Trophoblast cell (in vitro differentiated cells and primary cell): ENCODE measurements at regions not wholly inside any gene's neighbourhood (a gene's known extent, or its start where the extent isn't known, plus 50 kb on each side); places are given as distances from the start of the nearest gene placed in this dataset.

Experiments
- DNase-seq, 2 donors: peaks; one replicate each; pipeline ENCODE4 v3.0.0-alpha.2; 2016
- H2AFZ ChIP-seq: 2 replicates; pipeline ENCODE4 v1.6.1; 2013; ENCODE audit warnings: low read length, moderate library complexity, mild to moderate bottlenecking; ENCODE audit not compliant: insufficient read depth, poor library complexity
- H2AK5ac ChIP-seq: 2 replicates; pipeline ENCODE4 v1.6.1; 2013; ENCODE audit warnings: mild to moderate bottlenecking, low read length
- H2BK120ac ChIP-seq: 2 replicates; pipeline ENCODE4 v1.6.1; 2013; ENCODE audit warnings: low read length, mild to moderate bottlenecking, moderate library complexity; ENCODE audit not compliant: insufficient read depth, poor library complexity
- H2BK12ac ChIP-seq: 2 replicates; pipeline ENCODE4 v1.6.1; 2013; ENCODE audit warnings: mild to moderate bottlenecking, low read length, moderate library complexity
- H2BK5ac ChIP-seq: 2 replicates; pipeline ENCODE4 v1.6.1; 2013; ENCODE audit warnings: low read length, low read depth, moderate library complexity, mild to moderate bottlenecking; ENCODE audit not compliant: poor library complexity
- H3K14ac ChIP-seq: 2 replicates; pipeline ENCODE4 v1.6.1; 2013; ENCODE audit warnings: mild to moderate bottlenecking, low read length
- H3K18ac ChIP-seq: 2 replicates; pipeline ENCODE4 v1.6.1; 2013; ENCODE audit warnings: mild to moderate bottlenecking, low read length
- H3K23ac ChIP-seq: 2 replicates; pipeline ENCODE4 v1.6.1; 2013; ENCODE audit warnings: low read length
- H3K27ac ChIP-seq: 2 replicates; pipeline ENCODE4 v1.5.1; 2013; ENCODE audit warnings: low read depth, mild to moderate bottlenecking, inconsistent platforms, low read length, moderate library complexity
- H3K27me3 ChIP-seq: 2 replicates; pipeline ENCODE4 v1.6.1; 2013; ENCODE audit warnings: inconsistent platforms, mild to moderate bottlenecking, low read length, moderate library complexity; ENCODE audit not compliant: insufficient read depth
- H3K36me3 ChIP-seq, 2 experiments: 1 replicate in 1 of 2; 2 replicates in 1 of 2; pipeline ENCODE4 v1.6.1; 2013; ENCODE audit warnings: low read length in 2 of 2, mild to moderate bottlenecking in 2 of 2, moderate library complexity in 1 of 2; ENCODE audit not compliant: insufficient read depth in 2 of 2, control insufficient read depth in 1 of 2
- H3K4ac ChIP-seq: 2 replicates; pipeline ENCODE4 v1.6.1; 2013; ENCODE audit warnings: low read depth, mild to moderate bottlenecking, low read length, moderate library complexity
- H3K4me1 ChIP-seq, 2 experiments: 1 replicate in 1 of 2; 2 replicates in 1 of 2; pipeline ENCODE4 v1.6.1; 2013; ENCODE audit warnings: low read length in 2 of 2, mild to moderate bottlenecking in 2 of 2, moderate library complexity in 1 of 2; ENCODE audit not compliant: insufficient read depth in 2 of 2, control insufficient read depth in 1 of 2
- H3K4me2 ChIP-seq: 2 replicates; pipeline ENCODE4 v1.6.1; 2013; ENCODE audit warnings: inconsistent platforms, mild to moderate bottlenecking, low read length, moderate library complexity
- H3K4me3 ChIP-seq: 2 replicates; pipeline ENCODE4 v1.5.1; 2013; ENCODE audit warnings: mild to moderate bottlenecking, low read depth, low read length, inconsistent platforms
- H3K79me1 ChIP-seq: one replicate; pipeline ENCODE4 v1.6.1; 2013; ENCODE audit warnings: low read length
- H3K79me2 ChIP-seq: 2 replicates; pipeline ENCODE4 v1.6.1; 2013; ENCODE audit warnings: low read length, mild to moderate bottlenecking; ENCODE audit not compliant: control insufficient read depth, insufficient read depth, poor library complexity
- H3K9ac ChIP-seq: 2 replicates; pipeline ENCODE4 v1.6.1; 2013; ENCODE audit warnings: mild to moderate bottlenecking, low read length
- H3K9me3 ChIP-seq: 2 replicates; pipeline ENCODE4 v1.6.1; 2013; ENCODE audit warnings: low read depth, mild to moderate bottlenecking, control low read depth, inconsistent platforms, low read length; ENCODE audit not compliant: insufficient read depth
- H4K12ac ChIP-seq: 2 replicates; pipeline ENCODE4 v1.6.1; 2013; ENCODE audit warnings: low read depth, mild to moderate bottlenecking, low read length, moderate library complexity
- H4K8ac ChIP-seq: 2 replicates; pipeline ENCODE4 v1.6.1; 2013; ENCODE audit warnings: low read depth, mild to moderate bottlenecking, low read length, moderate library complexity
- H4K91ac ChIP-seq: one replicate; pipeline ENCODE4 v1.6.1; 2013; ENCODE audit warnings: low read depth, mild to moderate bottlenecking, low read length, moderate library complexity
- WGBS: extraction: QIAGEN DNeasy Blood & Tissue Kit; methylation state at CpG from one replicate; pipeline ENCODE4 v1.1.7; 2013; ENCODE audit warnings: missing lambda C conversion rate; ENCODE audit not compliant: insufficient read length, insufficient coverage; ENCODE audit errors: extremely low coverage; 5-methylcytosine and 5-hydroxymethylcytosine counted together

GRCh38 chr7:42392826-42393225, 155.8 kb upstream of the GLI3 start:
- Histone ChIP-seq H3K18ac (no peak overlapping the region), H3K4ac (no peak overlapping the region), H3K4me3 (no peak overlapping the region), H3K79me1 (no peaks in the 10 kb centered on the region), H2BK12ac (no peak overlapping the region), H3K79me2 (no peaks in the 10 kb centered on the region), H2AFZ (no peak overlapping the region), H4K12ac (no peak overlapping the region), H2BK5ac (no peak overlapping the region), H3K4me2 (no peak overlapping the region), H3K4me1 (no peaks in the 10 kb centered on the region), H3K23ac (no peak overlapping the region), H4K8ac (no peak overlapping the region), H3K27me3 (no peaks in the 10 kb centered on the region), H3K27ac (no peak overlapping the region), H3K36me3 (no peaks in the 10 kb centered on the region), H3K14ac (no peak overlapping the region), H4K91ac (no peak overlapping the region), H2AK5ac (no peak overlapping the region), H3K9ac (no peak overlapping the region), H2BK120ac (no peak overlapping the region), H3K9me3 (no peaks in the 10 kb centered on the region)
- WGBS, result no CpG with 5 or more reads among the region's 3 CpGs
- peak in 1 of 2 donors; percentile 80 for DNase-seq

GRCh38 chr7:42389697-42390096, 152.7 kb upstream of the GLI3 start:
- Histone ChIP-seq H2BK120ac (no peak overlapping the region), H2BK12ac (no peak overlapping the region), H4K8ac (no peak overlapping the region), H3K36me3 (no peaks in the 10 kb centered on the region), H3K9me3 (no peaks in the 10 kb centered on the region), H3K23ac (no peak overlapping the region), H2BK5ac (no peak overlapping the region), H3K9ac (no peak overlapping the region), H2AK5ac (no peak overlapping the region), H3K27me3 (no peaks in the 10 kb centered on the region), H4K12ac (no peak overlapping the region), H3K4ac (no peak overlapping the region), H3K79me2 (no peaks in the 10 kb centered on the region), H3K14ac (no peak overlapping the region), H4K91ac (no peak overlapping the region), H3K4me3 (no peak overlapping the region), H3K4me1 (no peaks in the 10 kb centered on the region), H3K79me1 (no peaks in the 10 kb centered on the region), H3K4me2 (no peak overlapping the region), H3K18ac (no peak overlapping the region), H3K27ac (no peak overlapping the region), H2AFZ (no peak overlapping the region)
- no CpG with 5 or more reads among the region's 1 CpG for WGBS
- peak in 1 of 2 donors; percentile 8 for DNase-seq

- H3K4me3 ChIP-seq, result no peak overlapping the region
- no peak overlapping the region for H4K12ac ChIP-seq
- H3K14ac ChIP-seq, result no peak overlapping the region
- no peak for DNase-seq
- no peak overlapping the region for H2AFZ ChIP-seq
- no peak overlapping the region for H2BK12ac ChIP-seq
- no peak overlapping the region for H3K18ac ChIP-seq
- no peak overlapping the region for H4K8ac ChIP-seq
- H3K4ac ChIP-seq, result no peak overlapping the region
- no peak overlapping the region for H4K91ac ChIP-seq
- no peak overlapping the region for H3K27ac ChIP-seq
- no peak overlapping the region for H3K9ac ChIP-seq
- H3K27me3 ChIP-seq, result no peaks in the 10 kb centered on the region
- no peaks in the 10 kb centered on the region for H3K36me3 ChIP-seq
- no peak overlapping the region for H2BK5ac ChIP-seq
- H2AK5ac ChIP-seq, result no peak overlapping the region
- no peaks in the 10 kb centered on the region for H3K79me1 ChIP-seq
- H3K9me3 ChIP-seq, result no peaks in the 10 kb centered on the region
- H3K23ac ChIP-seq, result no peak overlapping the region
- no peak overlapping the region for H3K4me2 ChIP-seq
- no peak overlapping the region for H2BK120ac ChIP-seq
- no peaks in the 10 kb centered on the region for H3K79me2 ChIP-seq
- WGBS, result no CpG with 5 or more reads among the region's 3 CpGs
- H3K4me1 ChIP-seq, result no peaks in the 10 kb centered on the region
Measured at GRCh38 chr7:42385912-42386311, 148.9 kb upstream of the GLI3 start.

GRCh38 chr7:42381161-42381560, 144.2 kb upstream of the GLI3 start:
- Histone ChIP-seq H2AK5ac (no peak overlapping the region), H3K4me3 (no peak overlapping the region), H2BK120ac (no peak overlapping the region), H3K36me3 (no peaks in the 10 kb centered on the region), H2BK5ac (no peak overlapping the region), H2AFZ (no peak overlapping the region), H3K23ac (no peak overlapping the region), H3K79me1 (no peaks in the 10 kb centered on the region), H3K9me3 (no peaks in the 10 kb centered on the region), H3K27me3 (no peaks in the 10 kb centered on the region), H3K27ac (no peak overlapping the region), H3K79me2 (no peaks in the 10 kb centered on the region), H4K8ac (no peak overlapping the region), H3K4ac (no peak overlapping the region), H4K91ac (no peak overlapping the region), H3K14ac (no peak overlapping the region), H3K4me1 (no peaks in the 10 kb centered on the region), H3K18ac (no peak overlapping the region), H2BK12ac (no peak overlapping the region), H3K9ac (no peak overlapping the region), H4K12ac (no peak overlapping the region), H3K4me2 (no peak overlapping the region)
- DNase-seq, result no peak
- no CpG with 5 or more reads among the region's 1 CpG for WGBS
